Heart left ventricle (tissue), 16 donors: ENCODE measurements at regions not wholly inside any gene's neighbourhood (a gene's known extent, or its start where the extent isn't known, plus 50 kb on each side); places are given as distances from the start of the nearest gene placed in this dataset.

ENCODE experiments used
- ATAC-seq, 4 donors: fragments of 200-7000 bp; cut with Tn5 transposase; one replicate each; pipeline ENCODE4 v1.9.1; 2020 to 2022; ENCODE audit warnings: moderate library complexity in 4 of 4, mild to moderate bottlenecking in 3 of 4, moderate number of reproducible peaks in 1 of 4
- DNase-seq, 5 donors: peaks; one replicate each; pipeline ENCODE4 v3.0.0-alpha.2; 2020
- H3K27ac ChIP-seq, 12 donors: fragments of 200-600 bp; sonication (generic) in 4 of 12; one replicate each; pipeline versions ENCODE4 v1.5.0 to v1.8.0; 2016 to 2022; ENCODE audit warnings: mild to moderate bottlenecking in 2 of 12
- H3K27me3 ChIP-seq, 9 donors: fragments of 200-600 bp; sonication (generic) in 2 of 9; one replicate each; pipeline versions ENCODE4 v1.5.1 to v1.8.0; 2016 to 2022; ENCODE audit warnings: mild to moderate bottlenecking in 3 of 9
- H3K36me3 ChIP-seq, 9 donors: fragments of 200-600 bp; sonication (generic) in 2 of 9; one replicate each; pipeline versions ENCODE4 v1.5.0 to v1.8.0; 2018 to 2022; ENCODE audit warnings: mild to moderate bottlenecking in 2 of 9
- H3K4me1 ChIP-seq, 12 donors: fragments of 200-600 bp; sonication (generic) in 4 of 12; one replicate each; pipeline versions ENCODE4 v1.5.0 to v1.8.0; 2016 to 2022; ENCODE audit warnings: mild to moderate bottlenecking in 3 of 12
- H3K4me3 ChIP-seq, 12 donors: fragments of 200-600 bp; sonication (generic) in 4 of 12; one replicate each; pipeline versions ENCODE4 v1.5.0 to v1.8.0; 2017 to 2022; ENCODE audit warnings: mild to moderate bottlenecking in 9 of 12, moderate library complexity in 4 of 12
- H3K9me3 ChIP-seq, 12 donors: fragments of 200-600 bp; sonication (generic) in 4 of 12; one replicate each; pipeline versions ENCODE4 v1.5.0 to v1.8.0; 2016 to 2022; ENCODE audit warnings: mild to moderate bottlenecking in 1 of 12
- POLR2A ChIP-seq, 2 donors: fragments of 450-650 bp; IDR thresholded peaks; one replicate each; pipeline ENCODE4 v1.6.1; 2017; ENCODE audit warnings: antibody characterized with exemption in 2 of 2, mild to moderate bottlenecking in 2 of 2, moderate library complexity in 2 of 2
- WGBS, 4 donors: extraction: QIAGEN DNeasy Blood & Tissue Kit in 2 of 4; methylation state at CpG; one replicate each; pipeline versions ENCODE4 v1.1.5 to v1.1.7; 2013 to 2018; 5-methylcytosine and 5-hydroxymethylcytosine counted together
- intact Hi-C, 10 donors: fragments of 100-400 bp; cut with DNase I; formaldehyde crosslinking; loops; one replicate each; pipeline versions ENCODE4 v1.11.1 to v1.14.2; 2022
- TF ChIP-seq, protein P1 (sequence below), 12 donors: fragments of 200-600 bp; sonication (generic) in 4 of 12; IDR thresholded peaks; one replicate each; pipeline versions ENCODE4 v1.5.0 to v1.8.0; 2018 to 2022; ENCODE audit warnings: antibody characterized with exemption in 12 of 12, mild to moderate bottlenecking in 5 of 12
- donor health status: ischemic (EF 13 %, LVEDD 7.1; RV severe dilation, severe dysfunction).
- donor health status: healthy with polysubstance abuse.
- donor health status: DM: no; HTN: yes; CAD: no.
- donor health status: DM: no; HTN: no; CAD: no.
- donor health status: ischemic (EF 25% LVEDD 6.9; RV normal size, moderate dysfunction).
- donor health status: ischemic (EF 25% LVEDD 5.7; RV mildly dilated, moderate dysfunction).
- donor health status: healthy.
- donor health status: DM: yes; HTN: yes; CAD: no.
- donor health status: ischemic (EF 35%, LVEDD 5.7; RV mildly dilated, moderate dysfunction).
- donor health status: nonischemic (EF 11% LVEDD 7.7; RV severe dilation, severe dysfunction).
- donor health status: DM: yes; HTN: yes; CAD: no.
- donor health status: PGD.
- donor health status: ischemic (EF 29% LVEDD 5.4; RV normal size, mild dysfunction).
- donor health status: nonischemic (EF 23%, LVEDD 6.1; RV moderate dilation, normal function).

DNA sequence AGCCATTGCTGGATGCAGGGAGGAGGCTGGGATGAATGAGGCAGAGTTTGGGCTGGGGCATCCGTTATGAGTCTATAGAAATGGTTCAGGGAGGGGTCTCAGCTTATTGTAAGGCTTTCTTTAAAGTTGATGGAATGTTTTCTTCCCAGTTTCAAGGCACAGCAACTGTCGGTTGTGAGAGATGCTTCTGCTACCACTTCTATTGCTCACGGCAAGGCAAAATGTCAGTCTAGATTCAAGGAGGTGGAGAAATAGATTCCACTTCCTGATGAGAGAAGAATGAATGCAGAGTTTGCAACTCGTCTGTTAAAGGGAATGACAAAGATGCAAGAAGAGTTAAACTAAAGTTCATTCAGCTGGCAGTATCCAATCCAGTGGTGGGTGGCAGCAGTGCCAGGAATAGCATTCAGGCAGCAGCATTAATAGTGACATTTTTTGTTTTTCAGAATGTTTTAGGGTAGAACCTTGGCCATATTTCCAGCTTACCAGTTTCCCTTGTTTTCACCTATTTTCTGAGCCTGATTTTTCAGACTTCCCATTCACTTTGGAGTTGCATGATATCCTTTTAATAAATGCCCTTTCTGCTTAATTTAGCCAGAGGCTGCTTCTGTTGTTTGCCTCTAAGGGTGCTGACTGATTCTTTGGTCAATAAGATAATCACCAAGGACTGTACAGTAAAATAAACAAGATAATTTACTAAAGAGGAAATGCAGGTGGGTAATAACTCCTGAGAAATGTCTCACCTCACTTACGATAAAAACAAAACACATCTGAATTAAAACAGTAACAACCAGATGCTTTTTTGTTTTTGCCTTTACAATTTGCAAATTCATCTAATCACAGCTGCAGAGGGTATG is 138.4 kb downstream of the RPIA start:
- no peak for DNase-seq
- Histone ChIP-seq H3K36me3 (no peaks in the 10 kb centered on the region), H3K27me3 (peaks cover 0 to 6% (median 0%) of the 10 kb centered on the region in 9 donors), H3K27ac (peak overlapping the region in 9 of 12 donors; percentile 62 to 88 (median 82)), H3K4me1 (peaks cover 0 to 14% (median 0%) of the 10 kb centered on the region in 12 donors), H3K9me3 (peaks cover 0 to 8% (median 0%) of the 10 kb centered on the region in 12 donors), H3K4me3 (no peak overlapping the region)
- 51 to 62% (median 56%) methylated on average over 5 of the region's 5 CpGs for WGBS, 4 donors
- TF ChIP-seq, protein P1, sequence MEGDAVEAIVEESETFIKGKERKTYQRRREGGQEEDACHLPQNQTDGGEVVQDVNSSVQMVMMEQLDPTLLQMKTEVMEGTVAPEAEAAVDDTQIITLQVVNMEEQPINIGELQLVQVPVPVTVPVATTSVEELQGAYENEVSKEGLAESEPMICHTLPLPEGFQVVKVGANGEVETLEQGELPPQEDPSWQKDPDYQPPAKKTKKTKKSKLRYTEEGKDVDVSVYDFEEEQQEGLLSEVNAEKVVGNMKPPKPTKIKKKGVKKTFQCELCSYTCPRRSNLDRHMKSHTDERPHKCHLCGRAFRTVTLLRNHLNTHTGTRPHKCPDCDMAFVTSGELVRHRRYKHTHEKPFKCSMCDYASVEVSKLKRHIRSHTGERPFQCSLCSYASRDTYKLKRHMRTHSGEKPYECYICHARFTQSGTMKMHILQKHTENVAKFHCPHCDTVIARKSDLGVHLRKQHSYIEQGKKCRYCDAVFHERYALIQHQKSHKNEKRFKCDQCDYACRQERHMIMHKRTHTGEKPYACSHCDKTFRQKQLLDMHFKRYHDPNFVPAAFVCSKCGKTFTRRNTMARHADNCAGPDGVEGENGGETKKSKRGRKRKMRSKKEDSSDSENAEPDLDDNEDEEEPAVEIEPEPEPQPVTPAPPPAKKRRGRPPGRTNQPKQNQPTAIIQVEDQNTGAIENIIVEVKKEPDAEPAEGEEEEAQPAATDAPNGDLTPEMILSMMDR (IDR thresholded peaks at IDR 0.05), result no peak
- no peak for TF ChIP-seq POLR2A (IDR thresholded peaks at IDR 0.05)
- intact Hi-C loops, result loop anchor here in 2 of 10 donors (5.0 to 10.0 kb wide), 3 partner anchors 85 to 93 kb away; no protein-coding TSS in a partner anchor
- no peak for ATAC-seq

DNA sequence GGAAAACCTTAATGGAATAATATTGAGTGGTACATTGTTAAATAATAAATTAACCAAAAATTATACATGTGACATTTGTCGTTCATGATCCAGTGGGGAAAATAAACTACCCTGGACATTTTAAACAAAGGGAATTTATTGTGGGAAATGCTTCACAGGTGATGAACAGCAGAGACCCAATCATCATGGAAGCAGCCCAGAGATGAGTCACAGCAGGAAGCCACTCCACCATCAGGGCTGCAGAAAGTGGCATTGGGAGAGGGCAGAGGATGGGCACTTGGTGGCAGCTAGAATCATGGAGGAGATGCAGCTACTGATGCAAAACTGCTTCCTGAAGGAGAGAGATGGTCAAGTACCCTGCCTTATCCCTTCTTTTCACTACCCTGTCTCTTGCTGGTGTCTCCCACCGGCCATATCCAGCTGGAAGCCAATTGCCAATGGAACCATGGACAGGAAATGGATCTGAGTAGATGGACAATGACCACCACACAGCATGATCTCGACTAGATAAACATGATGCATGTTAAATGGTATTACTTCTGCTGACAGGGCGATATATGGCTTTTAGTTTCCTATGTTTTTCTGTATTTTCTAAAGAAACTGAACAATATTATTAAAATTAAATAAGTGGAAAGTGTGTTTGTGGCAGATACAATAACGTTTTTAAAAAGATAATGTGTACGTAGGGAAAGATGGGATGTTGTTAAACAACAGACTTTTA is 139.8 kb downstream of the RPIA start:
- H3K9me3 ChIP-seq, result peaks cover 0 to 8% (median 0%) of the 10 kb centered on the region in 12 donors
- TF ChIP-seq, protein P1 (IDR thresholded peaks at IDR 0.05), result no peak
- TF ChIP-seq POLR2A (IDR thresholded peaks at IDR 0.05), result no peak
- no peak for DNase-seq
- 50 to 57% (median 53%) methylated on average over 6 of the region's 6 CpGs for WGBS, 4 donors
- ATAC-seq, result no peak
- H3K27me3 ChIP-seq, result peaks cover 0 to 6% (median 0%) of the 10 kb centered on the region in 9 donors
- H3K4me1 ChIP-seq, result peaks cover 0 to 14% (median 0%) of the 10 kb centered on the region in 12 donors
- H3K36me3 ChIP-seq, result no peaks in the 10 kb centered on the region
- no peak overlapping the region for H3K4me3 ChIP-seq
- intact Hi-C loops, result loop anchor here in 2 of 10 donors (5.0 to 10.0 kb wide), 3 partner anchors 84 to 94 kb away; no protein-coding TSS in a partner anchor
- no peak overlapping the region for H3K27ac ChIP-seq

DNA sequence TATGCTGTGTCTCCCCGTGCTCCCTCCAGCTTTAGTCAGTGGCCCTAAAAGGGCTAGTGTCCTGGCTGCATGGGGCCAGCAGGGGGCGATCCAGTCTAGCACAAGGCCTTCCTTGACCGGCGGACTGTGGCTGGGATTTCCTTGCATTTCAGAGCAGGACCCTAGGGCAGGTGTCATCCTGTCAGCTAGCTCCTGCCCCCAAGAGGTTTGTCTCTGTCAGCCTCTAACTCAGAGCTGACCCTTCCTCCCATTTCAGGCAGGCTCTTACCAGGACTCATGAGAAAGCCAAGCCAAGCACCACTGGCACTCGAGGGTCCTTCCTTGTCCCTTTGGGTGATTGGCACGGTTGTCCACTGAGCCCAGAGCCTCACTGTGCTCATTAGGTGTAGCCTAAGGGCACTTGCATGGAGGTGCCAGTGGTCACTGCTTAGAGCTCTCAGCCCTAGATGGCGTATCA is 140.3 kb downstream of the RPIA start:
- Histone ChIP-seq H3K9me3 (peaks cover 0 to 8% (median 0%) of the 10 kb centered on the region in 12 donors), H3K4me3 (no peak overlapping the region), H3K4me1 (peaks cover 0 to 14% (median 0%) of the 10 kb centered on the region in 12 donors), H3K36me3 (no peaks in the 10 kb centered on the region), H3K27ac (no peak overlapping the region), H3K27me3 (peaks cover 0 to 6% (median 0%) of the 10 kb centered on the region in 9 donors)
- no peak for TF ChIP-seq POLR2A (IDR thresholded peaks at IDR 0.05)
- TF ChIP-seq, protein P1 (IDR thresholded peaks at IDR 0.05), result peak in 11 of 12 donors; percentile 47 to 72 (median 58)
- peak in 3 of 5 donors; percentile 32 to 76 (median 49) for DNase-seq
- intact Hi-C loops, result loop anchor here in 2 of 10 donors (5.0 to 10.0 kb wide), 3 partner anchors 83 to 95 kb away; no protein-coding TSS in a partner anchor
- 42 to 55% (median 48%) methylated on average over 5 to 7 of the region's 7 CpGs for WGBS, 4 donors
- ATAC-seq, result peak in 2 of 4 donors; percentile 28 to 44
